ENCODE measurements at regions not wholly inside any gene's neighbourhood (a gene's known extent, or its start where the extent isn't known, plus 50 kb on each side); places are given as distances from the start of the nearest gene placed in this dataset.

DNA sequence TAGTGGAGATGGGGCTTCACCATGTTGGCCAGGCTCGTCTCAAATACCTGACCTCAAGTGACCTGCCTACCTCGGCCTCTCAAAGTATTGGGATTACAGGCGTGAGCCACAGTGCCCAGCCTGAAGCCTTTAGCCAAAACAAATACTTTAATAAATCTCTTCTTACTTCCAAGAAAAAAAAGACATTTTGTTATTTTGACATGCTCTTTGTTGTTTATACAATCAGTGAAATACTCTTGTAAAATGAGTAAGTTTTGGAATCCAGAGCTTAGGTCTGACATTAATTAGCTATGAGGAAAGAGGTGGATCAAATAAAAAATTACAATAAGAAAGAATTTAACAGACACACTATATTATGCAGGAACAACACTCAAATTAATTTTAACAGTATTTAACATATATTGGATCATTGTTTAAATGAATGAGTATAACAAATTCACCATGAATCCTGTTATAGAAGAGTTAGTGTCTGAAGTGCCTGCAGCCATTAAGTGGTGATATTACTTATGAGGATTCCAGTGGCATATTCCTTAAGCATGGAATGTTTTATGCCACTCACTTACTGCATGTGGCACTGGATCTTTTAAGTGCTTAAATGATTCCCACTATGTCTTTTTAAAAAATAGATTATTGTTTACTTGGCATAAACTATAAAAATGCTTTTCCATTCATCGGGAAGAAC lies 260.1 kb upstream of the GIMD1 start:
- no peak overlapping the region for H3K4me3 Mint-ChIP-seq
- no peak overlapping the region for H3K27ac Mint-ChIP-seq
- no peaks in the 10 kb centered on the region for H3K4me1 Mint-ChIP-seq (ENCODE audit: low read depth)
- no peak for DNase-seq
- POLR2A ChIA-PET, result no interaction called here
- intact Hi-C loops (cut with micrococcal nuclease), result no loop called here
- H3K27me3 Mint-ChIP-seq, result no peaks in the 10 kb centered on the region
- no peaks in the 10 kb centered on the region for H3K36me3 Mint-ChIP-seq
- H3K9me3 Mint-ChIP-seq, result no peaks in the 10 kb centered on the region
- CTCF ChIA-PET, result no interaction called here

DNA sequence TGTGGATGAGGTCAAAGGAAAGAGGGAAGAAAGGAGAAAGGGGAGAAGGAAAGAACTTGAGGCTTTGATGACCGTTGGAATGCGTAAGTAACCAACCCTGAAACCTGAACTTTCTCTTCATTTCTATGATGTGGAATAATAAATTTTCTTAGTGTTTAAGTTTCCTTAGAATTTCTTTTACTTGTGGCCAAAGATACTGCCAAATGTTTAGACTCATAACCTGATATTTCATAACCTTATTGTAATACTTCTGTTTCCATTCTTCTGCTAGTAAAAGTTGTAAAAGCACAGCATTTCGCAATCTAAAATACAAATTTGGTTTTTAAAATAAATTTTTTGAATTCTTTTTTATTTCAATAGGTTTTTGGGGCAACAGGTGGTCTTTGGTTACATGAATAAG lies 258.5 kb upstream of the GIMD1 start:
- intact Hi-C loops (cut with micrococcal nuclease), result no loop called here
- Mint-ChIP-seq H3K36me3 (no peaks in the 10 kb centered on the region), H3K4me1 (ENCODE audit: low read depth) (no peaks in the 10 kb centered on the region), H3K9me3 (no peaks in the 10 kb centered on the region), H3K27ac (no peak overlapping the region), H3K4me3 (no peak overlapping the region), H3K27me3 (no peaks in the 10 kb centered on the region)
- POLR2A ChIA-PET, result no interaction called here
- CTCF ChIA-PET, result no interaction called here
- DNase-seq, result no peak

DNA sequence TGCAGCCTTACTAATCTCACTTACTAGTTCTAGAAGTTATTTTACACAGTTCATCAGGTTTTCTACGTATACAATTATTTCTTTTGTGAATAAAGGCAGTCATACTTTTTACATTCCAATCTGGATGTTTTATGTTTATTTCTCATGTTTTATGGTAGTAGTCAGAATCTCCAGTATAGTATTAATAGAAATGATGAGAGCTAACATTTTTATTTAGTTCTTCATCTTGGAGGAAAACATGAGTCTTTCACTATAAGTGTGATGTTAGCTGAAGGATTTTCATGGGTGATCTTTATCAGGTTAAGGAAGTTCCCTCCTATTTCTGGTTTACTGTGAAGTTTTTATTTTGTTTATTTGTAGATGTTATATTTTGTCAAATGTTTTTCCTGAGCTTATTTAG lies 256.1 kb upstream of the GIMD1 start:
- Mint-ChIP-seq H3K4me3 (no peak overlapping the region), H3K4me1 (ENCODE audit: low read depth) (no peaks in the 10 kb centered on the region), H3K9me3 (no peaks in the 10 kb centered on the region), H3K36me3 (no peaks in the 10 kb centered on the region), H3K27me3 (no peaks in the 10 kb centered on the region), H3K27ac (no peak overlapping the region)
- CTCF ChIA-PET, result no interaction called here
- intact Hi-C loops (cut with micrococcal nuclease), result no loop called here
- POLR2A ChIA-PET, result no interaction called here
- no peak for DNase-seq

DNA sequence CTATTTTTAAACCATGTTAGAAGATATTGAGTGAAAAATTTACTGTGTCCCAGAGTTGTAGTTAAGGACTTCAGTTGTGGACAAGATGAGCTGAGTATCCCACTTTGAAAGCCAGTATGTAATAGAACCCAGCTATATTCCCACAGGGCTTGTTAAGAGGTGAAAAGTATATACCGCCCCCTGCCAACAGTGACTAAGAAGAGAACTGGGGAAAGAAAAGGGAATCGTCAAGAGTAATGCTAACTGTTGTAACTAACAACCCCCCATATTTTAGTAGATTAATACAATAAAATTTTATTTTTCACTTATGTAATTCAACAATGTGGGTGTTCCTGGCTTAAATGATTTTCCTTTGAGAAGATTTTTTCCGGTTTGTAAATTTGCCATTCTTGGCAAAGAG lies 250.4 kb upstream of the GIMD1 start:
- Mint-ChIP-seq H3K4me3 (no peak overlapping the region), H3K27ac (no peak overlapping the region), H3K27me3 (no peaks in the 10 kb centered on the region), H3K9me3 (no peaks in the 10 kb centered on the region), H3K4me1 (ENCODE audit: low read depth) (no peaks in the 10 kb centered on the region), H3K36me3 (no peaks in the 10 kb centered on the region)
- POLR2A ChIA-PET, result no interaction called here
- no peak for DNase-seq
- CTCF ChIA-PET, result no interaction called here
- intact Hi-C loops (cut with micrococcal nuclease), result no loop called here

DNA sequence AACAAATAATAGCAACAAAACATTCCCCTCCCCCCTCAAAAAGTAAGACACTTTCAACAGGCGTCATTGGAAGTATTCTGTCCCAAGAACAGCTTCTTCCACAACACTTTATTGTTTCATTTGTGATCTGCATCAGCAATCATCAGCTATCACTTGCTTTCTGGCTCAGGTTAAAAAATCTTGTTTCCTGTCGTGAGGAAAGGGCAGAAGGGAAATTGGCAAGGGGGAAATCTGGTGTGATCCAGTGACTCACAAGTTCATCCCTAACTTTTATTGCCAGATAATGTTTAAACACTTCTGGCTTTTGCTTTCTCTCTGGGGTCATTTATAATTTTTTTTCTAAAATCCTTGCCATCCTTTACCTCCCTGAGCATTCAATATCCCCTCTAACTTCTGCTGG lies 247.4 kb upstream of the GIMD1 start:
- CTCF ChIA-PET, result no interaction called here
- intact Hi-C loops (cut with micrococcal nuclease), result no loop called here
- Mint-ChIP-seq H3K9me3 (peaks cover 3% of the 10 kb centered on the region), H3K4me1 (ENCODE audit: low read depth) (no peaks in the 10 kb centered on the region), H3K27me3 (no peaks in the 10 kb centered on the region), H3K36me3 (no peaks in the 10 kb centered on the region), H3K4me3 (no peak overlapping the region), H3K27ac (no peak overlapping the region)
- POLR2A ChIA-PET, result no interaction called here
- no peak for DNase-seq

DNA sequence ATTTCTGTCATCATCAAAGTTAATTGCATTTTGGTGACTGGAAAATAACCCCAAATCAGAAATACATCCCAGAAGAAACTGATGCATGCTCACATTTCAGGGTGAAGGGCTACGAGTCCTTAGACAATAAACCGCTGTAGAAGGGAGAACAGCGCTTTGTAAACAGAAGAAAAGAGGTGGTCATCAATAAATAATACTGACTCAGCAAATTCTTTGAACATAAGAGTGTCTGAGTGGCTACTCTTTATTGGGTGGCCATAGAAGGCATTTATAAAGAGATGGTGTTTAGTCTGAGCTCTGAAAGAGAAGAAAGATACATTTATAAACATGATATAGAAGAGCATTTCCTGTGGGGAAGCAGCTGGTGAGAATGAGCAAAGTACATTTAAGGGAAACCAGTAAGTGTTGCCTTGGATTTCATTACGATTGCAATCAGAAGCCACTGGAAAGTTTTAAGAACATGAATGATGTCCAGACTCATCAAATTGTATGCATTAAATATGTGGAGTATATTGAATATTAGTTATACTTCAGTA lies 246.9 kb upstream of the GIMD1 start:
- Mint-ChIP-seq H3K4me1 (ENCODE audit: low read depth) (no peaks in the 10 kb centered on the region), H3K27me3 (no peaks in the 10 kb centered on the region), H3K27ac (no peak overlapping the region), H3K4me3 (no peak overlapping the region), H3K9me3 (peaks cover 3% of the 10 kb centered on the region), H3K36me3 (no peaks in the 10 kb centered on the region)
- intact Hi-C loops (cut with micrococcal nuclease), result no loop called here
- POLR2A ChIA-PET, result no interaction called here
- CTCF ChIA-PET, result no interaction called here
- DNase-seq, result no peak

DNA sequence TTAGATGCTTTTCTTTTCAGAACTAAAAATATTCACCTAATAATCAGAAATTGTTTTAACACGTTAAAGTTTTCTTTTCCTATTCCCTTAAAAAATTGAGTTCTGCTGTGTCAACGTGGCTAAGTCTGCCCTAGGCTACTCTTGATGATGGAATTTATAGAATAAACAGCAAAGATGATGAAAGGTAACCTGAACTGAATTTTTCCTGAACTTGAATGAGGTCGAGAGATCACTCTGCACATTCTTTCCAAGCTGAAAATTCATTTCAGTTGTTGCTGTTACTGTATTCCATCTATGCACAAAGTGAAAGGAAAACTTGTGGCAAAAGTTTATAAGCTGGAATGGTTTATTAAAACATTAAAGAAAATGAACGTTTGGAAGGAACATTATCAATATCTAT lies 245.9 kb upstream of the GIMD1 start:
- no peaks in the 10 kb centered on the region for H3K27me3 Mint-ChIP-seq
- DNase-seq, result no peak
- CTCF ChIA-PET, result no interaction called here
- H3K4me1 Mint-ChIP-seq (ENCODE audit: low read depth), result no peaks in the 10 kb centered on the region
- no peak overlapping the region for H3K27ac Mint-ChIP-seq
- no peaks in the 10 kb centered on the region for H3K36me3 Mint-ChIP-seq
- POLR2A ChIA-PET, result no interaction called here
- H3K9me3 Mint-ChIP-seq, result peaks cover 3% of the 10 kb centered on the region
- intact Hi-C loops (cut with micrococcal nuclease), result no loop called here
- H3K4me3 Mint-ChIP-seq, result no peak overlapping the region

DNA sequence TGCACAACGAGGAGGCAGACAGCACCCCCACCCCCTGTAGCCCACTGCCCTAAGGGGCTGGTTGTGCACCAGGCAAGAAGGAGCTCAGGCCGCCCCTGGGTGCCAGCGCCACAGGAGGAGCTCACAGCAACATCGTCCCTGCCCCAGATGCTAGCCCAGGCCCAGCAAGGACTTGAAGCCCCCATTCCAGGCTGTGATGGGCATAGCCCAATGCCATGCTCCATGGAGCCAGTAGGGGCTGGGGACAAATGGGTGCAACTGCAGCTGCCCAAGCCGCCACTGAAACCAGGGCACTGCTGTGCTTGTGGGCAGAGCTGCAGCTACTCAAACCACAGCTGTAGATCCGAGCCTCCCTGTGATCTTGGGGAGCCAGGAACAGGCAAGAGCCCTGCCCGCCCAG lies 241.3 kb upstream of the GIMD1 start:
- Mint-ChIP-seq H3K4me3 (no peak overlapping the region), H3K36me3 (no peaks in the 10 kb centered on the region), H3K27me3 (no peaks in the 10 kb centered on the region), H3K27ac (no peak overlapping the region), H3K9me3 (peaks cover 3% of the 10 kb centered on the region), H3K4me1 (ENCODE audit: low read depth) (no peaks in the 10 kb centered on the region)
- POLR2A ChIA-PET, result no interaction called here
- CTCF ChIA-PET, result no interaction called here
- intact Hi-C loops (cut with micrococcal nuclease), result no loop called here
- no peak for DNase-seq

DNA sequence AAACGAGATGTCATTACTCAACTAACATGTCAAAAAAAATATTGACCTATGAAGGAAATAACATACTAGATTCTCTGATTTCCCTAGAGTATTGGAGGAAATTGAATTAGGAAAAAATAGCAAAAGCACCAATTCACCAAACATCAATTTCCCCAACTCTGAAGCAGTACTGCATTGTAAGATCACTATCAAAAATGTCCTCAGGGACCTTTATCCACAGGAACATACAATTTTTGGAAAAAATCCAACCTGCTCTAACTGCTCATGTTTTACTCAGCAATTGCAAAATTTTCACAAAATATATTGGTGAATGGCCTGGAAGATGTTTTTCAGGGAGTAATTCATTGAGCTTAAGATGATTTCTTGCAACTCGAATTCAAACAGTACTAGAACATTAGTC lies 239.0 kb upstream of the GIMD1 start:
- DNase-seq, result no peak
- CTCF ChIA-PET, result no interaction called here
- H3K4me1 Mint-ChIP-seq (ENCODE audit: low read depth), result no peaks in the 10 kb centered on the region
- no peaks in the 10 kb centered on the region for H3K36me3 Mint-ChIP-seq
- POLR2A ChIA-PET, result no interaction called here
- intact Hi-C loops (cut with micrococcal nuclease), result no loop called here
- no peaks in the 10 kb centered on the region for H3K27me3 Mint-ChIP-seq
- H3K4me3 Mint-ChIP-seq, result no peak overlapping the region
- no peak overlapping the region for H3K27ac Mint-ChIP-seq
- peaks cover 3% of the 10 kb centered on the region for H3K9me3 Mint-ChIP-seq

DNA sequence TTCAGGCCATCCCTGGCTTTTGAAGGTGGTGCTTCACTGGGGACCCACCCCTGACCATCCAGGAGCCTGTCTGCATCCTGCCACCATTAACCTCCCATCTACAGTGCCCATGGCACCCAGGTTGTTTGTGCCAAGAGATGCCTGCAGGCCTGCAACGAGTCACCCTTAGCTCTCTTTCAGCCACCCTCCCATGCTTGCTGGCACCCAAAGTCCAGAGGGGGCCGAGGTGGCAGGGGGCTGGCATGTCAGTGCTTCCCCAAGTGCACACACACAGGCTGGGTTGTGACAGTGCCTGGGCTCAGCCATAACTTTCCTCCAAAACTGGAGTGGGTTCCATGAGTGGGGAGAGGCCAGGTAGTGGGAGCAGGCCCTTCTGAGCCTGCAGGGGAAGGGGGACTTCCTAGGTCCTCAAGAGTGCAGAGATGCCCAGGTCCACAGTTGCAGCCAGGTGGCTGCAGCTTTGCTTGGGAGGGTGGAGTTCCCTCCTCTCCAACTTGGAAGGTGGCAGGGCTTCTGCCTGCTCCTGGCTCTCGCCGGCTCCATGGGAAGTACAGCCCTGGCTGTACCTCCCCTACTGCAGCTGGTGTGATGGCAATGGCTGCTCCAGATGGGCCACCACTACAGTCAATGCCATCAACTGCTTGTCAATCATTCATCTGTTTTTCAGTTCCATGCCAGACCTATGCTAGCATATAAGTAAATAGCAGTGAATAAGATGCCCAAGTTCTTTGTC lies 235.9 kb upstream of the GIMD1 start:
- H3K27ac Mint-ChIP-seq, result no peak overlapping the region
- POLR2A ChIA-PET, result no interaction called here
- no peaks in the 10 kb centered on the region for H3K27me3 Mint-ChIP-seq
- DNase-seq, result no peak
- intact Hi-C loops (cut with micrococcal nuclease), result no loop called here
- H3K9me3 Mint-ChIP-seq, result no peaks in the 10 kb centered on the region
- CTCF ChIA-PET, result no interaction called here
- no peak overlapping the region for H3K4me3 Mint-ChIP-seq
- no peaks in the 10 kb centered on the region for H3K4me1 Mint-ChIP-seq (ENCODE audit: low read depth)
- no peaks in the 10 kb centered on the region for H3K36me3 Mint-ChIP-seq

DNA sequence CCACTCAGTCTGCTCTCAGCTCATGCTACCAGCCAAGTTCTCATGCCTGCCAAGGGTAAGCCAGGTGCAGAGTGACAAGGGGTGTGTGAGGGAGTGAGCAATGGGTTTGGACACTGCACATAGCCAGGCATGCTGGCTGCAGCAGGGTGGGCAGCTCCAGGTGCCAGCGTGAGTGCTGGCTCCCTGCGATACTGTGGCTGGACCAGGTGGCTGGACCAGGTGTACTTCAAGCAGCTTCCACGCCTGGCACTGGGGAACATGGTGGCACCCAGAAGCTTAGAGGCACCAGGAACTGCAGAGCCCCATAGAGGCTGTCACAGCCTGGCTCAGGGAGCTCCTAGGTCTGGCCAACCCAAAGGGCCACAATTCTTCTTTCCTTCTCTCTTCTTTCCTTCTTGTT lies 234.9 kb upstream of the GIMD1 start:
- POLR2A ChIA-PET, result no interaction called here
- Mint-ChIP-seq H3K27me3 (no peaks in the 10 kb centered on the region), H3K4me1 (ENCODE audit: low read depth) (no peaks in the 10 kb centered on the region), H3K4me3 (no peak overlapping the region), H3K9me3 (no peaks in the 10 kb centered on the region), H3K27ac (no peak overlapping the region), H3K36me3 (no peaks in the 10 kb centered on the region)
- intact Hi-C loops (cut with micrococcal nuclease), result no loop called here
- no peak for DNase-seq
- CTCF ChIA-PET, result no interaction called here

DNA sequence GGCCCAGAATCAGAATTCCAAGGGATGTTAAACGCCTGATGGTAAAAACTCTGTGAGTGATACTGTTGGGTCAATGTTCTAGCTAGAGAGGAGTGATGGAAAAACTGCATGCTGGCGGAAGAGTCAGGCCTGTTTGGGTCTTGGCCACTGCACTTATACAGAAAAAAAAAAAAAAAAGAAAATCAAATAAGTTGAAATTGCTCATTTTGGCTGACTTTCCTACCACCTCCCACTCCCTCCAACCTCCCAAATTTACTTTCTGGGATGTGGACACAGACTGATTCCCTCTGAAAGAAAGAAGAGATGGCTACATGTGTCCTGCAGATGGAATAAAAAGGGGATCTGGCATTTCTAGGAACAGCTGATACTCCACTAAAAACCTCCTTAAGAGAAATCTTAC lies 234.1 kb upstream of the GIMD1 start:
- DNase-seq, result no peak
- H3K36me3 Mint-ChIP-seq, result no peaks in the 10 kb centered on the region
- ChIA-PET POLR2A (no interaction called here), CTCF (no interaction called here)
- intact Hi-C loops (cut with micrococcal nuclease), result no loop called here
- no peak overlapping the region for H3K4me3 Mint-ChIP-seq
- H3K4me1 Mint-ChIP-seq (ENCODE audit: low read depth), result no peaks in the 10 kb centered on the region
- no peaks in the 10 kb centered on the region for H3K9me3 Mint-ChIP-seq
- H3K27ac Mint-ChIP-seq, result no peak overlapping the region
- no peaks in the 10 kb centered on the region for H3K27me3 Mint-ChIP-seq

DNA sequence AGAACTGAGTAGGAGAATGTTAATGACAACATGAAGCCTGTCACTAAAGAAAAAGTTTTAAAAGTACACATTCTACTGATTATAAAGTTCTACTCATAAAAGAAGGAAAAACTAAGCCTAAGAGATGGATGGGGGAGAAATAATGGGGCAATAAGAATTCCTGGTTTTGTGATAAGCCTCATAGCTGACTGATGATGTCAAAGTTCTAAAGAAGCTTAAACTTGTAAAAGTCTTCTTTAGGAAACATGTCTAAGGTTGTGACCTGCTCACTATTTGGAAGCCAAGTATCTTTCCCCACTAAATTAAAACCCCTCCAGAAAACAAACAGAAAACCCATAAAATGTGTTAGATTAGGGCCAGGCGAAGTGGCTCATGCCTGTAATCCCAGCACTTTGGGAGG lies 232.9 kb upstream of the GIMD1 start:
- Mint-ChIP-seq H3K4me3 (no peak overlapping the region), H3K9me3 (no peaks in the 10 kb centered on the region), H3K27ac (no peak overlapping the region), H3K27me3 (no peaks in the 10 kb centered on the region), H3K4me1 (ENCODE audit: low read depth) (no peaks in the 10 kb centered on the region), H3K36me3 (no peaks in the 10 kb centered on the region)
- ChIA-PET CTCF (no interaction called here), POLR2A (no interaction called here)
- DNase-seq, result no peak
- intact Hi-C loops (cut with micrococcal nuclease), result no loop called here

Data from activated CD4-positive, alpha-beta memory T cell treated with anti-CD3 and anti-CD28 coated beads for 36 hours (primary cell).